ENCODE measurements at regions not wholly inside any gene's neighbourhood (a gene's known extent, or its start where the extent isn't known, plus 50 kb on each side); places are given as distances from the start of the nearest gene placed in this dataset.

DNA sequence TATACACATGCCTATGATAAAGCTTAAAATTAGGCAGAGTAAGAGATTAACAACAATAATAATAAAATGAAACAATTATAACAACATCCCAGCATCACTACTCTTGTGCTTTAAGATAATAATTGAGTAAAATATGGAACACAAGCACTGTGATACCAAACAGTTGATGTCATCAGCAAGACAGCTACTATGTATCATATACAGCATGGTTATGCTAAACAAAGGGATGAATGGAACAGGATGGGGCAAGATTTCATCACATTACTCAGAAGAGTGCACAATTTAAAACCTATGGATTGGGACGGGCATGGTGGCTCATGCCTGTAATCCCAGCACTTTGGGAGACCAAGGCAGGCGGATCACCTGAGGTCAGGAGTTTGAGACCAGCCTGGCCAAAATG lies 1221.0 kb downstream of the SUCLG1 start:
- no peak for TF ChIP-seq POLR2A (IDR thresholded peaks at IDR 0.05)
- TF ChIP-seq, protein P1, sequence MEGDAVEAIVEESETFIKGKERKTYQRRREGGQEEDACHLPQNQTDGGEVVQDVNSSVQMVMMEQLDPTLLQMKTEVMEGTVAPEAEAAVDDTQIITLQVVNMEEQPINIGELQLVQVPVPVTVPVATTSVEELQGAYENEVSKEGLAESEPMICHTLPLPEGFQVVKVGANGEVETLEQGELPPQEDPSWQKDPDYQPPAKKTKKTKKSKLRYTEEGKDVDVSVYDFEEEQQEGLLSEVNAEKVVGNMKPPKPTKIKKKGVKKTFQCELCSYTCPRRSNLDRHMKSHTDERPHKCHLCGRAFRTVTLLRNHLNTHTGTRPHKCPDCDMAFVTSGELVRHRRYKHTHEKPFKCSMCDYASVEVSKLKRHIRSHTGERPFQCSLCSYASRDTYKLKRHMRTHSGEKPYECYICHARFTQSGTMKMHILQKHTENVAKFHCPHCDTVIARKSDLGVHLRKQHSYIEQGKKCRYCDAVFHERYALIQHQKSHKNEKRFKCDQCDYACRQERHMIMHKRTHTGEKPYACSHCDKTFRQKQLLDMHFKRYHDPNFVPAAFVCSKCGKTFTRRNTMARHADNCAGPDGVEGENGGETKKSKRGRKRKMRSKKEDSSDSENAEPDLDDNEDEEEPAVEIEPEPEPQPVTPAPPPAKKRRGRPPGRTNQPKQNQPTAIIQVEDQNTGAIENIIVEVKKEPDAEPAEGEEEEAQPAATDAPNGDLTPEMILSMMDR (IDR thresholded peaks at IDR 0.05), result no peak
- no peak for TF ChIP-seq EP300 (IDR thresholded peaks at IDR 0.05)

Measured in ovary (tissue), 3 donors.